SK-N-SH (cell line): ENCODE measurements at regions not wholly inside any gene's neighbourhood (a gene's known extent, or its start where the extent isn't known, plus 50 kb on each side); places are given as distances from the start of the nearest gene placed in this dataset.

Experiments used
- CTCF ChIA-PET: fragments of 300-600, 350-600 bp; formaldehyde crosslinking; extraction: SDS; loops from one replicate; lab custom pipeline; 2021; lab: Yijun Ruan, JAX
- POLR2A ChIA-PET: fragments of 350-600 bp; sonication (Branson Sonifier 250); formaldehyde crosslinking; extraction: SDS; loops from one replicate; lab custom pipeline; 2020; ENCODE audit warnings: antibody characterized with exemption, inconsistent platforms; lab: Yijun Ruan, JAX
- DNase-seq: peaks from one replicate; pipeline ENCODE4 v3.0.0; 2012
- H2AFZ ChIP-seq: fragments of 200-600 bp; sonication (generic); 2 replicates; pipeline ENCODE4 v1.8.1; 2016; ENCODE audit warnings: antibody characterized with exemption, mild to moderate bottlenecking, low read depth
- H3F3A ChIP-seq: fragments of 200-600 bp; sonication (generic); replicated peaks from 2 replicates; pipeline ENCODE3; 2016; ENCODE audit warnings: antibody characterized with exemption, mild to moderate bottlenecking; ENCODE audit not compliant: insufficient read depth
- H3K27ac ChIP-seq, 2 experiments: fragments of 200-500 bp in 1 of 2; fragments of 200-600 bp in 1 of 2; sonication (Bioruptor generic) in 1 of 2; sonication (generic), shearing (Covaris generic) in 1 of 2; 2 replicates each; pipeline versions ENCODE4 v1.5.1 to v1.6.1; 2014 to 2016; ENCODE audit warnings: low read depth in 2 of 2, inconsistent platforms in 1 of 2, low read length in 1 of 2, mild to moderate bottlenecking in 1 of 2, mixed read lengths in 1 of 2
- H3K27me3 ChIP-seq: fragments of 200-600 bp; sonication (generic), shearing (Covaris generic); 2 replicates; pipeline ENCODE4 v1.6.1; 2016; ENCODE audit warnings: mixed run types; ENCODE audit not compliant: insufficient read depth
- H3K36me3 ChIP-seq, 2 experiments: fragments of 200-500 bp in 1 of 2; fragments of 200-600 bp in 1 of 2; sonication (Bioruptor generic) in 1 of 2; sonication (generic) in 1 of 2; replicated peaks in 1 of 2; 2 replicates each; pipeline versions ENCODE3 to v1.5.1; 2014 to 2016; ENCODE audit warnings: low read length in 1 of 2, mild to moderate bottlenecking in 1 of 2; ENCODE audit not compliant: insufficient read depth in 2 of 2, control insufficient read depth in 1 of 2
- H3K4me1 ChIP-seq, 2 experiments: fragments of 200-500 bp in 1 of 2; fragments of 200-600 bp in 1 of 2; sonication (Bioruptor generic) in 1 of 2; sonication (generic), shearing (Covaris generic) in 1 of 2; 2 replicates each; pipeline versions ENCODE4 v1.5.1 to v1.6.1; 2014 to 2016; ENCODE audit warnings: low read depth in 1 of 2, low read length in 1 of 2, mixed run types in 1 of 2; ENCODE audit not compliant: insufficient read depth in 2 of 2, control insufficient read depth in 1 of 2
- H3K4me2 ChIP-seq: fragments of 200-600 bp; sonication (generic), shearing (Covaris generic); 2 replicates; pipeline ENCODE4 v1.6.1; 2017; ENCODE audit warnings: mixed run types
- H3K4me3 ChIP-seq, 2 experiments: fragments of 200-500 bp in 1 of 2; fragments of 200-600 bp in 1 of 2; sonication (Bioruptor generic) in 1 of 2; sonication (generic), shearing (Covaris generic) in 1 of 2; 2 replicates each; pipeline versions ENCODE4 v1.5.1 to v1.8.1; 2014 to 2016; ENCODE audit warnings: low read depth in 2 of 2, inconsistent platforms in 1 of 2, low read length in 1 of 2, mild to moderate bottlenecking in 1 of 2, mixed read lengths in 1 of 2, moderate library complexity in 1 of 2
- H3K79me2 ChIP-seq: fragments of 200-600 bp; sonication (generic); 2 replicates; pipeline ENCODE4 v1.8.1; 2017; ENCODE audit warnings: mild to moderate bottlenecking; ENCODE audit not compliant: insufficient read depth
- H3K9ac ChIP-seq: fragments of 200-600 bp; sonication (generic); 2 replicates; pipeline ENCODE4 v1.6.1; 2017; ENCODE audit warnings: mixed run types
- H3K9me2 ChIP-seq: fragments of 200-600 bp; sonication (generic); 2 replicates; pipeline ENCODE4 v1.6.1; 2017; ENCODE audit warnings: mixed run types
- H3K9me3 ChIP-seq: fragments of 200-600 bp; sonication (generic); 2 replicates; pipeline ENCODE4 v1.6.1; 2017; ENCODE audit warnings: mixed run types, mild to moderate bottlenecking, moderate library complexity
- H4K20me1 ChIP-seq: fragments of 200-600 bp; sonication (generic); 2 replicates; pipeline ENCODE4 v1.6.1; 2017; ENCODE audit warnings: mild to moderate bottlenecking, mixed run types; ENCODE audit not compliant: insufficient read depth
- CHD2 ChIP-seq: fragments of 150-350 bp; IDR thresholded peaks from 2 replicates; pipeline ENCODE4 v1.6.1; 2018; ENCODE audit warnings: low read length; ENCODE audit not compliant: partially characterized antibody
- EP300 ChIP-seq, 2 experiments: IDR thresholded peaks; 2 replicates each; pipeline versions ENCODE4 v1.4.0 to v1.6.1; 2012; ENCODE audit warnings: borderline replicate concordance in 1 of 2, low read depth in 1 of 2, low read length in 1 of 2
- EZH2phosphoT487 ChIP-seq: fragments of 200-600 bp; sonication (generic); IDR thresholded peaks from 2 replicates; pipeline ENCODE4 v1.6.1; 2017; ENCODE audit warnings: low read depth, mixed run types, mild to moderate bottlenecking, antibody characterized with exemption, moderate library complexity, borderline replicate concordance
- FOSL2 ChIP-seq: IDR thresholded peaks from 2 replicates; pipeline ENCODE4 v1.4.0; 2012; ENCODE audit warnings: low read depth, mild to moderate bottlenecking, moderate library complexity, borderline replicate concordance
- JUND ChIP-seq: IDR thresholded peaks from 2 replicates; pipeline ENCODE4 v1.4.0; 2012
- MEF2A ChIP-seq: IDR thresholded peaks from 2 replicates; pipeline ENCODE4 v1.4.0; 2012; ENCODE audit warnings: low read depth, borderline replicate concordance
- MXI1 ChIP-seq: IDR thresholded peaks from 2 replicates; pipeline ENCODE4 v1.6.1; 2012; ENCODE audit warnings: mild to moderate bottlenecking, low read depth, low read length, improper control_type of control experiment
- POLR2AphosphoS5 ChIP-seq: IDR thresholded peaks from 2 replicates; pipeline ENCODE4 v1.6.1; 2012; ENCODE audit warnings: low read depth, low read length
- RAD21 ChIP-seq: IDR thresholded peaks from 2 replicates; pipeline ENCODE4 v1.6.1; 2012; ENCODE audit warnings: mild to moderate bottlenecking, low read length
- RCOR1 ChIP-seq: fragments of 150-350 bp; IDR thresholded peaks from 2 replicates; pipeline ENCODE4 v1.6.1; 2017; ENCODE audit warnings: antibody characterized with exemption, low read length
- RXRA ChIP-seq: IDR thresholded peaks from 2 replicates; pipeline ENCODE4 v1.4.0; 2012; ENCODE audit warnings: low read depth, mild to moderate bottlenecking, borderline replicate concordance
- SIN3A ChIP-seq: IDR thresholded peaks from 2 replicates; pipeline ENCODE4 v1.6.1; 2012; ENCODE audit warnings: low read depth, mild to moderate bottlenecking, low read length, moderate library complexity, borderline replicate concordance
- SMC3 ChIP-seq: IDR thresholded peaks from 2 replicates; pipeline ENCODE4 v1.6.1; 2012; ENCODE audit warnings: low read depth, low read length, improper control_type of control experiment
- TAF1 ChIP-seq: IDR thresholded peaks from 2 replicates; pipeline ENCODE4 v1.6.1; 2012; ENCODE audit warnings: low read depth, mild to moderate bottlenecking, low read length, moderate library complexity, borderline replicate concordance
- TCF12 ChIP-seq: IDR thresholded peaks from 2 replicates; pipeline ENCODE4 v1.4.0; 2012
- WGBS: methylation state at CpG from one replicate; pipeline ENCODE4 v1.1.6; 2017; ENCODE audit warnings: low lambda C conversion rate; 5-methylcytosine and 5-hydroxymethylcytosine counted together
- TF ChIP-seq, protein P1 (sequence below): IDR thresholded peaks from 2 replicates; pipeline ENCODE4 v1.4.0; 2012; ENCODE audit warnings: low read depth
- TF ChIP-seq, protein P2 (sequence below): fragments of 200-600 bp; sonication (generic); IDR thresholded peaks from 2 replicates; pipeline ENCODE4 v1.6.1; 2017; ENCODE audit warnings: antibody characterized with exemption, mild to moderate bottlenecking, moderate library complexity
- TF ChIP-seq, protein P3 (sequence below): IDR thresholded peaks from 2 replicates; pipeline ENCODE4 v1.6.1; 2012; ENCODE audit warnings: mild to moderate bottlenecking, low read depth, low read length, moderate library complexity
- TF ChIP-seq, protein P4 (sequence below): IDR thresholded peaks from 2 replicates; pipeline ENCODE4 v1.4.0; 2012; ENCODE audit warnings: low read depth, borderline replicate concordance
- TF ChIP-seq, protein P5 (sequence below): fragments of 150-350 bp; IDR thresholded peaks from 2 replicates; pipeline ENCODE4 v1.6.1; 2017; ENCODE audit warnings: antibody characterized with exemption, low read length, low read depth, borderline replicate concordance

DNA sequence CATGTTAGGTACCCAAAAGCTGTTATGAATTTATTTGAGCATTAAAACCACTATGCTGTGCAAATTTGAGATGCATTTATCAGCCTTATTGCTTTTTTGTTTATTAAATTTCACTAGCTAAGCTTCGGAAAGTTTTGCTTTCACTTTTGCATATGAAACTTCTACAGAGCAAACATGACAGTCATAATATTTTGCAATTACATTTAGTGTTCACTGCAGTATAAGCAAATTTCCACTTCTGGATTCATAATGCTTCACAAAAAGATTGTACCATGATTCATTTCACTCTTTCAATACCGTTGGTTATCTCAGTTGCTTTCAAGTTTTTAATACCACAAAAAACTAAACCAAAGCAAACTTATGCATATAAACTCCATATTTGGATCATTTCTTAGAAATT is 228.7 kb upstream of the SLC8A1 start:
- Histone ChIP-seq H2AFZ (no peak overlapping the region), H3K79me2 (no peaks in the 10 kb centered on the region), H3K27ac (no peak overlapping the region), H3F3A (no peaks in the 10 kb centered on the region), H3K4me1 (no peaks in the 10 kb centered on the region), H3K9me3 (no peaks in the 10 kb centered on the region), H3K27me3 (no peaks in the 10 kb centered on the region), H3K9ac (no peak overlapping the region), H4K20me1 (no peaks in the 10 kb centered on the region), H3K9me2 (no peaks in the 10 kb centered on the region), H3K4me2 (peak overlapping the region; percentile 47; the same call in 1 of the 2 replicates), H3K36me3 (no peaks in the 10 kb centered on the region), H3K4me3 (no peak overlapping the region)
- POLR2A ChIA-PET: no interaction called here
- CTCF ChIA-PET: no interaction called here
- no peak for DNase-seq
- WGBS: 48% methylated on average over 2 of the region's 2 CpGs
- no peak for TF ChIP-seq FOSL2
- TF ChIP-seq, protein P1, sequence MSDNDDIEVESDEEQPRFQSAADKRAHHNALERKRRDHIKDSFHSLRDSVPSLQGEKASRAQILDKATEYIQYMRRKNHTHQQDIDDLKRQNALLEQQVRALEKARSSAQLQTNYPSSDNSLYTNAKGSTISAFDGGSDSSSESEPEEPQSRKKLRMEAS: no peak
- no peak for TF ChIP-seq EP300 (IDR thresholded peaks at IDR 0.05; ENCODE audit: borderline replicate concordance in 1 of 2, low read depth in 1 of 2, low read length in 1 of 2)
- TF ChIP-seq SIN3A: no peak
- TF ChIP-seq, protein P2, sequence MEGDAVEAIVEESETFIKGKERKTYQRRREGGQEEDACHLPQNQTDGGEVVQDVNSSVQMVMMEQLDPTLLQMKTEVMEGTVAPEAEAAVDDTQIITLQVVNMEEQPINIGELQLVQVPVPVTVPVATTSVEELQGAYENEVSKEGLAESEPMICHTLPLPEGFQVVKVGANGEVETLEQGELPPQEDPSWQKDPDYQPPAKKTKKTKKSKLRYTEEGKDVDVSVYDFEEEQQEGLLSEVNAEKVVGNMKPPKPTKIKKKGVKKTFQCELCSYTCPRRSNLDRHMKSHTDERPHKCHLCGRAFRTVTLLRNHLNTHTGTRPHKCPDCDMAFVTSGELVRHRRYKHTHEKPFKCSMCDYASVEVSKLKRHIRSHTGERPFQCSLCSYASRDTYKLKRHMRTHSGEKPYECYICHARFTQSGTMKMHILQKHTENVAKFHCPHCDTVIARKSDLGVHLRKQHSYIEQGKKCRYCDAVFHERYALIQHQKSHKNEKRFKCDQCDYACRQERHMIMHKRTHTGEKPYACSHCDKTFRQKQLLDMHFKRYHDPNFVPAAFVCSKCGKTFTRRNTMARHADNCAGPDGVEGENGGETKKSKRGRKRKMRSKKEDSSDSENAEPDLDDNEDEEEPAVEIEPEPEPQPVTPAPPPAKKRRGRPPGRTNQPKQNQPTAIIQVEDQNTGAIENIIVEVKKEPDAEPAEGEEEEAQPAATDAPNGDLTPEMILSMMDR: no peak
- TF ChIP-seq POLR2AphosphoS5: no peak
- TF ChIP-seq TAF1: no peak
- TF ChIP-seq RXRA: no peak
- no peak for TF ChIP-seq RAD21
- TF ChIP-seq, protein P3, sequence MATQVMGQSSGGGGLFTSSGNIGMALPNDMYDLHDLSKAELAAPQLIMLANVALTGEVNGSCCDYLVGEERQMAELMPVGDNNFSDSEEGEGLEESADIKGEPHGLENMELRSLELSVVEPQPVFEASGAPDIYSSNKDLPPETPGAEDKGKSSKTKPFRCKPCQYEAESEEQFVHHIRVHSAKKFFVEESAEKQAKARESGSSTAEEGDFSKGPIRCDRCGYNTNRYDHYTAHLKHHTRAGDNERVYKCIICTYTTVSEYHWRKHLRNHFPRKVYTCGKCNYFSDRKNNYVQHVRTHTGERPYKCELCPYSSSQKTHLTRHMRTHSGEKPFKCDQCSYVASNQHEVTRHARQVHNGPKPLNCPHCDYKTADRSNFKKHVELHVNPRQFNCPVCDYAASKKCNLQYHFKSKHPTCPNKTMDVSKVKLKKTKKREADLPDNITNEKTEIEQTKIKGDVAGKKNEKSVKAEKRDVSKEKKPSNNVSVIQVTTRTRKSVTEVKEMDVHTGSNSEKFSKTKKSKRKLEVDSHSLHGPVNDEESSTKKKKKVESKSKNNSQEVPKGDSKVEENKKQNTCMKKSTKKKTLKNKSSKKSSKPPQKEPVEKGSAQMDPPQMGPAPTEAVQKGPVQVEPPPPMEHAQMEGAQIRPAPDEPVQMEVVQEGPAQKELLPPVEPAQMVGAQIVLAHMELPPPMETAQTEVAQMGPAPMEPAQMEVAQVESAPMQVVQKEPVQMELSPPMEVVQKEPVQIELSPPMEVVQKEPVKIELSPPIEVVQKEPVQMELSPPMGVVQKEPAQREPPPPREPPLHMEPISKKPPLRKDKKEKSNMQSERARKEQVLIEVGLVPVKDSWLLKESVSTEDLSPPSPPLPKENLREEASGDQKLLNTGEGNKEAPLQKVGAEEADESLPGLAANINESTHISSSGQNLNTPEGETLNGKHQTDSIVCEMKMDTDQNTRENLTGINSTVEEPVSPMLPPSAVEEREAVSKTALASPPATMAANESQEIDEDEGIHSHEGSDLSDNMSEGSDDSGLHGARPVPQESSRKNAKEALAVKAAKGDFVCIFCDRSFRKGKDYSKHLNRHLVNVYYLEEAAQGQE: no peak
- TF ChIP-seq JUND: no peak

DNA sequence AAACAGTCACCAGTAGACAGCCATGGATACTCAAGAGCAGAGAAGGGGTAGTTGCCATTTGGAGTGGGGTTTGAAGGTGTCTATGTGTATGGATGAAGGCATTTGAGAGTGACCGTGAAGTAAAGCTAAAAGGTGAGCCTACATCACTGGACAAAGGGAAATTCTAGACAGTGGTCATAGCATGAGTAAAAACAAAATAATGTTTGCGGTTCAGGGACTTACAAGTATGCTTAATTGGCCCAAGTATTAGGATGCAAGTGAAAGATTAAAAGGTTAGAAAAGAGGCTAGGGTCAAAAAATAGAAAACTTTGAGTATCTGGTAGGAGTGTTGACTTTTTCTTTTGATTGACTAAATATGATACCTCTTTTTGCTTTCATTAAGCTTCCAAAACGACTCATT is 238.1 kb upstream of the SLC8A1 start:
- H3K9me2 ChIP-seq: no peaks in the 10 kb centered on the region
- H3K27me3 ChIP-seq: no peaks in the 10 kb centered on the region
- H4K20me1 ChIP-seq: no peaks in the 10 kb centered on the region
- H3K9ac ChIP-seq: no peak overlapping the region
- no peaks in the 10 kb centered on the region for H3K79me2 ChIP-seq
- H3K4me2 ChIP-seq: no peak overlapping the region
- H3K27ac ChIP-seq: no peak overlapping the region
- no peaks in the 10 kb centered on the region for H3K36me3 ChIP-seq
- WGBS: 27% methylated on average over 3 of the region's 3 CpGs
- peaks cover 0 to 3% of the 10 kb centered on the region in 2 experiments; a peak in 2 of 4 replicates for H3K4me1 ChIP-seq
- no peak for DNase-seq
- H3K4me3 ChIP-seq: no peak overlapping the region
- H3F3A ChIP-seq: no peaks in the 10 kb centered on the region
- ChIA-PET POLR2A (no interaction called here), CTCF (interaction anchor here (0.6 kb wide), 1 partner anchor 232 kb away, joined by 3 read pairs; no protein-coding TSS in a partner anchor)
- no peak overlapping the region for H2AFZ ChIP-seq
- no peaks in the 10 kb centered on the region for H3K9me3 ChIP-seq
- TF ChIP-seq CHD2: no peak
- TF ChIP-seq EZH2phosphoT487: no peak
- TF ChIP-seq TCF12: no peak
- TF ChIP-seq, protein P4, sequence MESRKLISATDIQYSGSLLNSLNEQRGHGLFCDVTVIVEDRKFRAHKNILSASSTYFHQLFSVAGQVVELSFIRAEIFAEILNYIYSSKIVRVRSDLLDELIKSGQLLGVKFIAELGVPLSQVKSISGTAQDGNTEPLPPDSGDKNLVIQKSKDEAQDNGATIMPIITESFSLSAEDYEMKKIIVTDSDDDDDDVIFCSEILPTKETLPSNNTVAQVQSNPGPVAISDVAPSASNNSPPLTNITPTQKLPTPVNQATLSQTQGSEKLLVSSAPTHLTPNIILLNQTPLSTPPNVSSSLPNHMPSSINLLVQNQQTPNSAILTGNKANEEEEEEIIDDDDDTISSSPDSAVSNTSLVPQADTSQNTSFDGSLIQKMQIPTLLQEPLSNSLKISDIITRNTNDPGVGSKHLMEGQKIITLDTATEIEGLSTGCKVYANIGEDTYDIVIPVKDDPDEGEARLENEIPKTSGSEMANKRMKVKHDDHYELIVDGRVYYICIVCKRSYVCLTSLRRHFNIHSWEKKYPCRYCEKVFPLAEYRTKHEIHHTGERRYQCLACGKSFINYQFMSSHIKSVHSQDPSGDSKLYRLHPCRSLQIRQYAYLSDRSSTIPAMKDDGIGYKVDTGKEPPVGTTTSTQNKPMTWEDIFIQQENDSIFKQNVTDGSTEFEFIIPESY: no peak
- TF ChIP-seq EP300 (IDR thresholded peaks at IDR 0.05; ENCODE audit: borderline replicate concordance in 1 of 2, low read depth in 1 of 2, low read length in 1 of 2): no peak
- TF ChIP-seq RCOR1: no peak
- no peak for TF ChIP-seq MXI1
- TF ChIP-seq SMC3: no peak
- TF ChIP-seq, protein P5, sequence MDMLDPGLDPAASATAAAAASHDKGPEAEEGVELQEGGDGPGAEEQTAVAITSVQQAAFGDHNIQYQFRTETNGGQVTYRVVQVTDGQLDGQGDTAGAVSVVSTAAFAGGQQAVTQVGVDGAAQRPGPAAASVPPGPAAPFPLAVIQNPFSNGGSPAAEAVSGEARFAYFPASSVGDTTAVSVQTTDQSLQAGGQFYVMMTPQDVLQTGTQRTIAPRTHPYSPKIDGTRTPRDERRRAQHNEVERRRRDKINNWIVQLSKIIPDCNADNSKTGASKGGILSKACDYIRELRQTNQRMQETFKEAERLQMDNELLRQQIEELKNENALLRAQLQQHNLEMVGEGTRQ: no peak
- no peak for TF ChIP-seq MEF2A
- TF ChIP-seq, protein P1: no peak
